ENCODE measurements at regions not wholly inside any gene's neighbourhood (a gene's known extent, or its start where the extent isn't known, plus 50 kb on each side); places are given as distances from the start of the nearest gene placed in this dataset.

GRCh38 chr3:43895573-43895972 is 204.8 kb downstream of the ABHD5 start:
- no peak overlapping the region for H2BK20ac ChIP-seq (ENCODE audit: low read depth, low read length, poor library complexity, severe bottlenecking)
- peaks cover 42% of the 10 kb centered on the region for H3K27me3 Mint-ChIP-seq (ENCODE audit: low read depth)
- H3K4me1 ChIP-seq (ENCODE audit: insufficient read depth, low read length), result peaks cover 6% of the 10 kb centered on the region; the same call in 1 of the 2 replicates
- no peak for TF ChIP-seq CTCF (conservative IDR thresholded peaks at IDR 0.05)
- H3K27ac ChIP-seq (ENCODE audit: insufficient read length, low read depth, low read length), result no peak overlapping the region
- no peak overlapping the region for H3K23ac ChIP-seq (ENCODE audit: insufficient read length, low read depth, low read length)
- no peak overlapping the region for H3K14ac ChIP-seq (ENCODE audit: insufficient read depth, low read length)
- H4K20me1 ChIP-seq (ENCODE audit: control insufficient read depth, insufficient read depth, insufficient read length), result no peaks in the 10 kb centered on the region
- no peak overlapping the region for H4K8ac ChIP-seq (replicated peaks; ENCODE audit: insufficient read length, low read depth, low read length)
- H3K9me3 ChIP-seq (ENCODE audit: control insufficient read depth, low read depth, low read length), result no peaks in the 10 kb centered on the region
- no CpG with 5 or more reads among the region's 4 CpGs for WGBS (ENCODE audit: extremely low coverage, insufficient read length, low lambda C conversion rate)
- H3T11ph ChIP-seq (ENCODE audit: low read length), result no peak overlapping the region
- no peak overlapping the region for H2AK5ac ChIP-seq (ENCODE audit: insufficient read length, low read length)
- no peak overlapping the region for H3K18ac ChIP-seq (ENCODE audit: insufficient read length, low read depth, low read length)
- no peak overlapping the region for H3K9ac ChIP-seq (ENCODE audit: extremely low read depth, insufficient read length, low read length)
- no peak overlapping the region for H2BK12ac ChIP-seq (ENCODE audit: insufficient read length, low read depth, low read length)
- no peaks in the 10 kb centered on the region for H3K27me3 ChIP-seq (ENCODE audit: insufficient read depth, low read length)
- H3K4ac ChIP-seq (ENCODE audit: low read depth, low read length), result no peak overlapping the region
- no peak overlapping the region for H3K4me2 ChIP-seq (ENCODE audit: insufficient read depth, insufficient read length, low read length)
- H3K27ac Mint-ChIP-seq, result no peak overlapping the region
- no peak overlapping the region for H3K4me3 Mint-ChIP-seq
- no peak overlapping the region for H3K56ac ChIP-seq (ENCODE audit: insufficient read length, low read depth, low read length)
- no peaks in the 10 kb centered on the region; a peak in 1 of 7 replicates for H3K36me3 Mint-ChIP-seq (ENCODE audit: insufficient read depth in 1 of 3, low read depth in 3 of 3)
- H3K4me1 Mint-ChIP-seq, result peaks cover 8 to 17% of the 10 kb centered on the region in 2 experiments
- H2AFZ ChIP-seq (ENCODE audit: low read length), result no peak overlapping the region
- no peaks in the 10 kb centered on the region for H3K79me2 ChIP-seq (ENCODE audit: insufficient read depth, low read length)
- H3K23me2 ChIP-seq (ENCODE audit: insufficient read length, low read depth, low read length, poor library complexity, severe bottlenecking), result peaks cover 5% of the 10 kb centered on the region
- no peak overlapping the region for H4K91ac ChIP-seq (ENCODE audit: insufficient read length, low read depth, low read length)
- no peak overlapping the region for H2BK120ac ChIP-seq (ENCODE audit: low read depth, low read length, poor library complexity, severe bottlenecking)
- no peak overlapping the region for H2BK5ac ChIP-seq (ENCODE audit: insufficient read length, low read length)
- H4K5ac ChIP-seq (ENCODE audit: insufficient read length, low read depth, low read length), result no peak overlapping the region
- no peak overlapping the region for H2BK15ac ChIP-seq (ENCODE audit: low read depth, low read length)
- no peaks in the 10 kb centered on the region for H3K79me1 ChIP-seq (ENCODE audit: insufficient read depth, low read depth, low read length, poor library complexity, severe bottlenecking)
- no peaks in the 10 kb centered on the region; a peak in 1 of 5 replicates for H3K9me3 Mint-ChIP-seq
- no peak for DNase-seq

Data from H9 (cell line).